GM12891 (cell line): ENCODE measurements at regions not wholly inside any gene's neighbourhood (a gene's known extent, or its start where the extent isn't known, plus 50 kb on each side); places are given as distances from the start of the nearest gene placed in this dataset.

Experiments used
- DNase-seq: peaks from one replicate; pipeline ENCODE4 v3.0.0; 2011; ENCODE audit warnings: low spot score; ENCODE audit not compliant: insufficient read length
- FAIRE-seq: peaks from 2 replicates; lab custom pipeline; 2011; peaks lifted over from hg19 to GRCh38; lab: Jason Lieb, UNC
- PAX5 ChIP-seq: IDR thresholded peaks from 2 replicates; pipeline ENCODE4 v1.6.1; 2011; ENCODE audit warnings: low read length, moderate library complexity, mild to moderate bottlenecking; ENCODE audit not compliant: insufficient read depth, severe bottlenecking
- POLR2A ChIP-seq: IDR thresholded peaks from 2 replicates; pipeline ENCODE4 v1.6.1; 2011; ENCODE audit warnings: low read depth, low read length, control low read depth
- POLR2AphosphoS5 ChIP-seq: IDR thresholded peaks from 2 replicates; pipeline ENCODE4 v1.6.1; 2011; ENCODE audit warnings: low read depth, low read length, control low read depth
- POU2F2 ChIP-seq: IDR thresholded peaks from 2 replicates; pipeline ENCODE4 v1.6.1; 2011; ENCODE audit warnings: low read depth, mild to moderate bottlenecking, control low read depth, low read length, moderate library complexity
- SPI1 ChIP-seq: IDR thresholded peaks from 2 replicates; pipeline ENCODE4 v1.6.1; 2011; ENCODE audit warnings: low read depth, low read length, control low read depth
- TAF1 ChIP-seq: IDR thresholded peaks from 2 replicates; pipeline ENCODE4 v1.6.1; 2011; ENCODE audit warnings: low read depth, low read length, control low read depth

DNA sequence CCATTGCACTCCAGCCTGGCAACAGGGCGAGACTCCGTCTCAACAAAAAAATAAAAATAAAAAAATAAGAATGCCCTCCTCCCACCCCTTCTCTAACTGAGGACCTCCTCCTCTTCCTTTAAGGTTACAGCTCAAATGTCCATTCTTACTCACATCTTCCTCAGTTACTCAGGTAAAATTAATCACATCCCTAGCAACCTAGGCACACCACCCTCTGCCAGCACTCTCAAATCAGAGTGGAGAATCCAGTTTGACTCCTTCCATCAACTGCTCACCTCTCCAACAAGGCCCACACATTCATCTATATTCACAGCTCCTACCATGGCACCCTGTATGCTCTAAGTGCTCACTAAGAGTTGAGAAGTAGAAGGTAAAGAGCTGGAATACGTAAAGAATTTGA is 254.3 kb downstream of the ZEB2 start:
- FAIRE-seq (no peak), DNase-seq (no peak)
- TF ChIP-seq POU2F2 (no peak), PAX5 (no peak), POLR2A (no peak), TAF1 (no peak), POLR2AphosphoS5 (no peak), SPI1 (no peak)

DNA sequence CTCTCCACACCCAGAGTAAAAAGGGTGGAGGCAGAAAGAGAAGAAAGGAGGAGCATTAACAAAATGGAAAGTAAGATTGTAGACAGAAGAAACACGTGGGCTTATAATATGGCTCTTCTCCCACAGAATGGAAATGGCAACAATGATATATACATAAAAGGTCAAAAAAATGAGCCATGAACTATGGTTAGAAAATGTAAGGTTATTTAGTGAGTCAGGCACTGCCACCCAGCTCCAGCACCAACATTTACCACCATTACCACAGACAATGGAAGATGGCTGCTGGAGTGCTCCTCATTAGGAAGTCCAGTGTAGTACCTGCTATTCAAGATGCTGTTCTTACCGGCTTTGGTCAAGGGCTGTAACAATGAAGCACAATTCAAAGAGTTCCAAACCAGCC is 258.0 kb downstream of the ZEB2 start:
- no peak for TF ChIP-seq POLR2AphosphoS5
- no peak for TF ChIP-seq POLR2A
- no peak for TF ChIP-seq TAF1
- TF ChIP-seq PAX5, result no peak
- no peak for TF ChIP-seq POU2F2
- no peak for TF ChIP-seq SPI1
- FAIRE-seq (no peak), DNase-seq (no peak)

DNA sequence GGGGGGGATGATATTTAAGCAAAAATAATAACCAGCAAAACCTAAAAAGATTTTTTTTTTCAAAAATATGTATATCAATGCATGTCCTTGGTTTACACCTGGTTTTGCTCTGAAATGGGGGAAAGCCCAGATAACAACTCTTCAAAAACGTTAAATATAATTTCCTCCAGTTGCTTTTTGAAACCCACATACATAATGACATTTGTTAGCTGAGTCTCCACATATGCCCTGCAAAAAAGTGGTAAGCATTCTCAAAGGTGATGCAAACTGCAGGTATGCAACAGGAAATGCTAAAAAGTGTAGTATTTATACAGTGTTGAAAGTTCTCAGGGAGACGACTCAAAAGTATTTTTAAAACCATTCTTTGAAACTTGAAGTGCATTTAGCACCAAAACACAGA is 258.6 kb downstream of the ZEB2 start:
- FAIRE-seq, result no peak
- TF ChIP-seq POU2F2, result no peak
- TF ChIP-seq TAF1, result no peak
- no peak for TF ChIP-seq PAX5
- TF ChIP-seq POLR2AphosphoS5, result no peak
- no peak for TF ChIP-seq SPI1
- DNase-seq, result no peak

DNA sequence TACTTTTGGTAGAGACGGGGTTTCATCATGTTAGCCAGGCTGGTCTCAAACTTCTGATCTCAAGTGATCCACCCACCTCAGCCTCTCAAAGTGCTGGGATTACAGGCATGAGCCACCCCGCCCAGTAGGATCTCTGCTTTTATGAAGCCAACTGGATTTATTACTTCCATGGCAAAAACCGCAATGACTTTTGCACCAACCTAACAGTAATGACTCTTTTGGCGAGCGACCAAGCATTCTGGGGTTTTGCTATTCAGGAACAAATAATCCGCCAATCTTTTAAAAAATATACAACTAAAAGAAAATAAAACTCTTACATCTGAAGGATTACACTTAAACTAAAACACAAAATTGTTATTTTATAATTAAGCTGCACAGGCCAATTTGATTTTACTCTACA is 260.6 kb downstream of the ZEB2 start:
- DNase-seq (no peak), FAIRE-seq (no peak)
- TF ChIP-seq POLR2AphosphoS5 (no peak), POLR2A (no peak), PAX5 (no peak), POU2F2 (no peak), SPI1 (no peak), TAF1 (no peak)

DNA sequence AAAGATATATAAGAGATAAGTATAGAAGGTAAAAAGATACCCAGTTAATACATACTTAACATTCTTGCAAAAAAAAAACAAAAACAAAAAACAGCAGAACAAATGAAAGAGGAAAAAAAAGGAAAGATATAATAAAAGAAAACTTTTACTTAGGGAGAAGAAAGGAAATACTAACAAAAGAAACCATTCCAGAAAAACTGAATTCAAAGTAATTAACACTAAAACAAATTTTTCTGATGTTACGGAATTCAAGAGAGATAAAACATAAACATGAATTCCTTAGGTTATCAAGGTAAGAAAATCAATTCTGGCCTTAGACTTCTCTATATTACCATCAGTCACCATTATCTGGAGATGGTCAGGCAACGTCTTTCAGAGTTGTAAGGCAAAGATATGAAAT is 261.8 kb downstream of the ZEB2 start:
- FAIRE-seq, result no peak
- no peak for DNase-seq
- no peak for TF ChIP-seq SPI1
- no peak for TF ChIP-seq POLR2AphosphoS5
- TF ChIP-seq TAF1, result no peak
- TF ChIP-seq POU2F2, result no peak
- no peak for TF ChIP-seq POLR2A
- no peak for TF ChIP-seq PAX5

DNA sequence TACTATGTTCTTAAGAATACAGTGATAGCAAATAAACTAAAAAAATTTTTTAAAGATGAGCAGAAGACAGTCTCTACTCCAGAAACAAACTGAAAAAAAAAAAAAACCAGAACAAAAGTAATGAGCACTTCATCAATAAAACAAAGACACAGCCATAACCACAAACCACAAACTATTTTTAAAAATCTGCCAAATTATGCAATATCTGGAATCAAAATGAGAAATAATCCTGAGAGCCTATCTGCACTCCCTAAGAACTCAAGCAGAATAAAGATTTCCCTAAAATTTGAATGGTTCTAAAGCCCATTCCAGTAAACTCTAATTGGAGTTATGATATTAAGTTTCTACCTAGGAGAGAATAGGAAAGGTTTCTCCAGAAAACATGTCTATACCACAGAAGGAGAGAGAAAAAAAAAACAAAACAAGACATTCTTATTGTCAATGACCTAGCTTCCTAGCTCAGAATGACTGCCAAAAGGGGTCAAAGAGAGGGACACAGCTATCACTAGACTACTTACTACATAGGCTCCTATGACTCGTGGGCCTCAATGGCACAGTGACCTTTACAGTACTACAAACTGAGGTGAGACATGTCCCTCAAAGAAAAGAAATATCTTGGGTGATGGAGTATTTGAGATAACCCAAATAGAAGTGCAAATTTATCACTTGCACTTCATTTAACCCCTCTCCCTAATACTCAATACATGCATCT is 262.8 kb downstream of the ZEB2 start:
- DNase-seq, result no peak
- TF ChIP-seq POU2F2 (no peak), PAX5 (no peak), POLR2A (no peak), TAF1 (no peak), POLR2AphosphoS5 (no peak)
- FAIRE-seq, result peak; percentile 72

DNA sequence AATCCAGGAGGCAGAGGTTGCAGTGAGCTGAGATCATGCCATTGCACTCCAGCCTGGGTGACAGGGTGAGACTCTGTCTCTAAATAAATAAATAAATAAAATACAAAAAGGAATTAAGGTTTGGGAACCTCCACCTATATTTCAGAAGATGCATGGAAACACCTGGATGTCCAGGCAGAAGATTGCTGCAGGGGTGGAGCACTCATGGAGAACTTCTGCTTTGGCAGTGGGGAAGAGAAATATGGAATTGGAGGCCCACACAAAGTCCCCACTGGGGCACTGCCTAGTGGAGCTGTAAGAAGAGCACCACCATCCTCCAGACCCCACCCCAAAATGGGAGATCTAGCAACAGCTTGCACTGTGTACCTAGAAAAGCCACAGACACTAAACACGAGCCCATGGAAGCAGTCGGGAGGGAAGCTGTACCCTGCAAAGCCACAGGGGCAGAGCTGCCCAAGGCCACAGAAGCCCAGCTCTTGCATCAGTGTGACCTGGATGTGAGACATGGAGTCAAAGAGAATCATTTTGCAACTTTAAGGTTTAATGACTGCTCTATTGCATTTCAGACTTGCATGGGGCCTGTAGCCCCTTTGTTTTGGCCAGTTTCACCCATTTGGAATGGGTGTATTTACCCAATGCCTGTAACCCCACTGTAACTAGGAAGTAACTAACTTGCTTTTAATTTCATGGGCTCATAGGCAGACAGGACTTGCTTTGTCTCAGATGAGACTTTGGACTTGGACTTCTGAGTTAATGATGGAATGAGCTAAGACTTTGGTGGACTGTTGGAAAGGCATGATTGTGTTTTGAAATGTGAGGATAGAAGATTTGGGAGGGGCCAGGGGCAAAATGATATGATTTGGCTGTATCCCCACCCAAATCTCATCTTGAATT is 265.3 kb downstream of the ZEB2 start:
- TF ChIP-seq TAF1 (no peak), POLR2A (no peak), SPI1 (no peak), POU2F2 (no peak), PAX5 (no peak), POLR2AphosphoS5 (no peak)
- DNase-seq (no peak), FAIRE-seq (no peak)

DNA sequence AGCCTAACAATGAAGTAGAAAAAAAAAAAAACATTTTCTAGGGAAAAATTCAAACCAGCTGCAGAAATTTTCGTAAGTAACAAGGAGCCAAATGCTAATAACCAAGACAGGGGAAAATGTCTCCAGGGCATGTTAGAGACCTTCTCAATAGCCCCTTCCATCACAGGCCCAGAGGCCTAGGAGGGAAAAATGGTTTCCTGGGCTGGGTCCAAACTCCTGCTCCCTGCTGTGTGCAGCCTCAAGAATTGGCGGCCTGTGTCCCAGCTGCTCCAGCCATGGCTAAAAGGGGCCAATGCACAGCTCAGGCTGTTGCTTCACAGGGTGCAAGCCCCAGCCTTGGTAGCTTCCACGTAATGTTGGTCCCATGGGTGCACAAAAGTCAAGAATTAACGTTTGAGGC is 266.2 kb downstream of the ZEB2 start:
- TF ChIP-seq PAX5 (no peak), POLR2AphosphoS5 (no peak), TAF1 (no peak), SPI1 (no peak), POU2F2 (no peak), POLR2A (no peak)
- no peak for DNase-seq
- no peak for FAIRE-seq

DNA sequence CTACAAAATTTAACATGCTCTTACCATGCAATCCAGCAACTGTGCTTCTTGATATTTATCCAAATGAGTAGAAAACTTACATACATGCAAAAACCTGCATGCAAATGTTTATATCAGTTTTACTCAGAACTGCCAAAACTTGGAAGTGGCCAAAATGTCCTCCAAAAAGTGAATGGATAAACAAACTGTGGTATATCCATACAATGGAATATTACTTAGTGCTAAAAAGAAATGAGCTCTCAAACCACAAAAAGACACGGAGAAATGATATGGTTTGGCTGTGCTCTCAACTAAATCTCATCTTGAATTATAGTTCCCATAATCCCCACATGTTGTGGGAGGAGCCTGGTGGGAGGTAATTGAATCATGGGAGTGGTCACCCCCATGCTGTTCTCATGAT is 267.2 kb downstream of the ZEB2 start:
- DNase-seq, result no peak
- TF ChIP-seq TAF1 (no peak), POLR2A (no peak), POU2F2 (no peak), SPI1 (no peak), POLR2AphosphoS5 (no peak)
- FAIRE-seq, result no peak

- peak; percentile 47 for FAIRE-seq
Measured at GRCh38 chr2:144249035-144249637, 270.8 kb downstream of the ZEB2 start.

More at GRCh38 chr2:144249035-144249637, 270.8 kb downstream of the ZEB2 start:
- no peak for TF ChIP-seq TAF1
- TF ChIP-seq POLR2AphosphoS5, result no peak
- TF ChIP-seq POLR2A, result no peak
- TF ChIP-seq POU2F2, result no peak
- no peak for TF ChIP-seq SPI1
- no peak for TF ChIP-seq PAX5
- no peak for DNase-seq
